GM18858 (cell line): ENCODE measurements at regions not wholly inside any gene's neighbourhood (a gene's known extent, or its start where the extent isn't known, plus 50 kb on each side); places are given as distances from the start of the nearest gene placed in this dataset.
"Not testable (repeated sequence)": the region's sequence is repeated elsewhere in the genome, so short reads cannot be mapped to it uniquely, and the experiment has no call there.

ENCODE experiments used
- ATAC-seq: cut with Tn5 transposase; IDR thresholded peaks from one replicate; pipeline ENCODE4 v1.9.1; 2021; ENCODE audit not compliant: unreplicated experiment

DNA sequence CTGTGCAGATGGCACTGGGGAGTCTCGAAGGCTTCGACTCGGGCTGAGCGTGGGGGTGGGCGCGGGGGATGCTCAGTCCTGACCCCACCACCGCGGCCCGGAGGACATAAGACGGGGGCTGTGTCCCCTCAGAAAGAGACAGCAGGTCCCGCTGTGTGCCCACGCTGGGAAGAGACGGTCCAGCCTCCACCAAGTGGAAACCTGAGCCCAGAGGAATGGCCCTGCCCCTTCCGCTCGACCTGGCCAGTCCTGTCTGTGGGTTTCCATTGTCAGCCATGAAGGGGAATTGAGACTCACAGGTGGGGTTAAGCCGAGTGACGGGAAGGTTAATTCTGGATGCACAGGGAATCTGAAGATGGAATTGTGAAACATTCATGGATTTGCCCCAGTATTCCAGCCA, 442.7 kb downstream of the PREX1 start:
- no peak for ATAC-seq

DNA sequence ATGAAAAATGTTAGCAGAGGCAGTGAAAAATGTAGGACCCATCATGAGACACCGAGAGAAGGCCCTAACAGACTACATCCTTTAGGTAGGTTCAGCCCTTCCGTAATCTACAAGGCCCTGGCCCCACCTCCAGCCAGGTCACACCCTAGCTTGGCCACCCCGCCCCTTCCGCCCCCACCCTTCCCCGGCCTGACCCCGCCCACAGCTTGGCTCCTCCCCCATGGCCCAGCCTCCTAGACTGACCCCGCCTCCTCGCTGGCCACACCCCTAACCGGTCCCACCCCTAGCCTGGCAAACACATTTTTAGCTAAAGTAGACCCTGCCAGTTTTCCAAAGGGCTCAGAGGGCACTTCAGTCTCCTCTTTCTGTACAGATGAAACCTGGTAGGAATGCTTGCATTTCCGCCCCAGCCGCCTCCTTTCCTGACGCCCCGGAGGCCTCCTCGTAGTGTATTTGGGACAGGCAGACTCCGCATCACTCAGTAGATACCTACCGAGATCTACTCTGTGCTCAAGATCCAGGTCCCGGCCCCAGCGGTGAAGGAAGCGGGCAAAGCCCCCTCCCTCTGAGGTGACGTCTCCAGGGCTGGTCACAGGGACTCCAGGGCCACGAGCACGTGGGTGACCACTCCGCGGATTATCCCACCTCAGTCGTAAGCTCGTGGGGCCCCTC, 443.5 kb downstream of the PREX1 start:
- no peak for ATAC-seq

DNA sequence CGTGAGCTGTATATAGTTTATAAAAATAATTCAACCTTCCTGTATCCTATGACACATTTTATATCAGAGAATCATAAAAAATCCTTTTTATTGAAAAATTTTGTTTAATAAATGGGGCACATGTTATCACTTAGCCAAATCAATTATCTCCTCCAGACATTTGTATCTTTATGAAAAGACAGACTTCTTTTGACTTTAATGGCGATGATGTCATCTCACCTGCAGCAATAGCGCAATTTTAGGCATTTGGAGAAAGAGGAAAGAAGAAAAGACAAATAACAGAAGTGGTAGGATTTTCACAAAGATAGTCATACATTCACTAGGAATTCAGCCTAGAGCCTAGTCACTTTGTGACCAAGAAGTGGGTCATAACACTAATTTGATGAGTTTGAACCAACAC, 444.5 kb downstream of the PREX1 start:
- no peak for ATAC-seq

DNA sequence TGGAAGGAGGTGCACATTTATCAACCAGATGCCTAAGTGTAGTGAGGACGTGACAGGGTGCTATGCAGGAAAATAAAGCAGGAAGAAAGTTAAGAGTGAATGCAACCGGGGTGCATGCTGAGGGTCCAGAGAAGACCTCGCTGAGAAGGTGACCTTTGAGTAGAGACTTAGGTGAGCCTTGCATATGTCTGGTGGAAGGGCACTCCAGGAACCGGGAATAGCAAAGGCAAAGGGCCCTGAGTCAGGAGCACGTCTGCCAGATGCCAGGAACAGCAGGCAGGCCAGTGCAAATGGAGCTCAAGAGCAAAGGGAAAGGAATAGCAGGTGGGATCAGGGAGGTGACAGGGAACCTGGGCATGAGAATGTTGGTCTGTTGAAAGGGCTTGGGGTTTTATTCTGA, 445.5 kb downstream of the PREX1 start:
- no peak for ATAC-seq

DNA sequence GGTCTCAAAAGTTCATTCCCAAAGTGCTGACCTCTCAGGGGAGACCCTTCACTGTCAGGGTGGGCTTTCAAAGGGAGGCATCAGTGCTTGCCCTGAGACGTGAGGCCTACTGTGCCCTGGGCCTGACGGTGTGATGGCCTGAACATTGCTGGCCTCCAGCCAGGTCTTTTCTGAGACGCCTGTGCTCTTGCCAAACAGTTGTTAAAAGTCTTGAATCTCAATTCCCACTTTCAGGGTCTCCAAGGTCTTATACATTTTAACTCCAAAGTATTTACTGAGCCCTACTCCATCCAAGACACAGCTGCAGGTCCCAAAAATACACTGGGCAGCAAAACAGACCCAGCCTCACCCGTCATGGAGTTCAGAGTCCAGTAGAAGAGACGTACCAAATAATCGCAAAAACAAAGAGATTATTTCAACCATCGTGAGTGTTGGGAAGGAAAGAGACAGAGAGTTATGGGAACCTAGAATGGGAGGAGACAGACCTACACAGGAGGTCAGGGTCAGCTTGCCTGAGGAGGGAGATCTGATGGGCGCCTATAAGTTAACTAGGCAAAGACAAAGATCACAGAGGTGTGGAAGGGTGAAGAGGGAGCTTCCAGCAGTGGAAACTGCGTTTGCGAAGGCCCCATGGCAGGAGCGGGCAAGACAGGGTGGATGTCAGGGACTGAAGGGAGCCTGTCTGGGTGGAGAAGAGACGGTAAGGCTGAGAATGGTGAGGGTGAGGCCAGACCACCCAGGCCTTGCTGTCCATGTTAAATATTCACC, 446.3 kb downstream of the PREX1 start:
- no peak for ATAC-seq

DNA sequence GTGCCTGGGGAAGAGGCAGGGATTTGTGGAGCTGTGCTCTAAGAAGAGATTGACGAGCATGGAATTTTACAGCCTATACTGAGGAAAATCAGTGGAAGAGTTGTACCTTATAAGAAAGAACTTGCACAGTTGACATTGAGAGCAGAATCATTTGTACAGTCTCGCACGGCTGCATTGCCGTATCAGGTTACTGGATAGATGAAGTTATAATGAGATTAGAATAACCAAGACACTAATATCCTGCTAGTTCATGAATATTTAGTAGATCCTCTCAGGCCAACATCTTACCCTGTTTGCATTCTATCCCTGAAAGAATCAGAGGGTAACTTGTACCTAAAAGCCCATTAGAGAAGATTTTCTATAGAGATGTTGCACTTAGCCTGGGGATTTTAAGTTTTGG, 447.1 kb downstream of the PREX1 start:
- ATAC-seq, result no peak

DNA sequence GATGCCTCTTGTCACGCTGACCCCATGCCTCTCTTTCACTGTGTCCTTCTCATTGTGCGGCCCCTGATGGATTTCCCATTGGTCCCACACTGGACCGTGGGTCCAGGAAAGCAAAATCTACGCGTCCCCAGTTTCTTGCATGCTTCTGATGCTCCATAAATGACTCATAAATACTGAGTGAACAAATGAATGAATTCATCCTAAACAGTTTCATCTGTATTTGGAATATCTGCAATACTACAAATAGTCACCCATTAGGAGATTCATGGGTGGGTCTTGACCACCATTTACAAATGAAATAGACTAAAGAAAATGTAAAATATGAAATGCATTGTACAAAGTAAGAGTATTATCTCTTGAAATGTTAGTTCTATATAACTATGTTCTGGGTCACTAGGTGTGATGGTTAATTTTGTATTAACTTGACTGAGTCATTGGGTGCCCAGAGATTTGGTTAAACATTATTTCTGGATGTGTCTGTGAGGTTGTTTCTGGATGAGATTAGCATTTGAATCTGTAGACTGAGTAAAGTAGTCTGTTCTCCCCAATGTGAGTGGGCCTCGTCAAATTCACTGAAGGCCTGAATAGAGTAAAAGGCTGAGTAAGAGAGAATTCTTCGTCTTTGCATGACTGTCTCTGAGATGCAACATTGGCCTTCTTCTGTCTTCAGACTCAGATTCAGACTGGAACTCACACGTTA, 448.7 kb downstream of the PREX1 start:
- ATAC-seq, result no peak

DNA sequence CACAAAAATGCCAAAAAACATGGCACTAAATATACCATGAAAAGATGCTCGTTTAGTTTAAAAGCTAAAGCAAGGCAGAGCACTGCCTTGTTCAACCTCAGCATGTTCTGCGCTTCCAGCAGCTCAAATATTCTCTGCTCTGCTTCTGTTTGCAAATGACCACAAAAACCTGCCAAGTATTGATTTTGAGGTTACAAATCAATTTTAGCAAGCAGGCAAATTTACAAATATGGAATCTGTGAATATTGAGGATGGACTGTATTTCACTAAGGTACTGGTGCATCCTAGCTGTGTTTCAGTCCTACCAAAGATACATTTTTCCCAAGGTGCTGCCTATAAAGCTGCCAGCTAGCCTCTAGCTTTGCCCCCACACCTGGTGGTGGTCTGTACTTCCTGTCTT, 449.9 kb downstream of the PREX1 start:
- ATAC-seq, result no peak

DNA sequence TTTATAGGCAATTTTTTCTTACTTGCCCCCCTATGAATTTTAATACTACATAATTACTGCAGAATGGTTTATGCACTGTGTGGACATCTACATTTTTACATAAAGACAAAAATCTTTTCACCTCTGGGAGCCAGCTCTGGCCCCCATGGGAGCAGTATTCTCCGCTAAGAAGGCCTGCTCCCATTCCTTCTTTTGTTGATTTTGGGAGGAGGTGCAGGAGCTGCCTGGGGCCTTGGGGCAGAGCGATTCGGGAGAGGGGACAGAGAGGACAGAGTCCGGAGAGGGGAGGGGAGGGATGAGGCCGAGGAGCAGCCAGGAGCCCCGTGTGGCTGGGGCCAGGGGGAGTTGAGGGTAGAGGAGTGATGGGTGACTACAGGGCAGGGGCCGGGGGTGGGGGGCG, 452.0 kb downstream of the PREX1 start:
- no peak for ATAC-seq

DNA sequence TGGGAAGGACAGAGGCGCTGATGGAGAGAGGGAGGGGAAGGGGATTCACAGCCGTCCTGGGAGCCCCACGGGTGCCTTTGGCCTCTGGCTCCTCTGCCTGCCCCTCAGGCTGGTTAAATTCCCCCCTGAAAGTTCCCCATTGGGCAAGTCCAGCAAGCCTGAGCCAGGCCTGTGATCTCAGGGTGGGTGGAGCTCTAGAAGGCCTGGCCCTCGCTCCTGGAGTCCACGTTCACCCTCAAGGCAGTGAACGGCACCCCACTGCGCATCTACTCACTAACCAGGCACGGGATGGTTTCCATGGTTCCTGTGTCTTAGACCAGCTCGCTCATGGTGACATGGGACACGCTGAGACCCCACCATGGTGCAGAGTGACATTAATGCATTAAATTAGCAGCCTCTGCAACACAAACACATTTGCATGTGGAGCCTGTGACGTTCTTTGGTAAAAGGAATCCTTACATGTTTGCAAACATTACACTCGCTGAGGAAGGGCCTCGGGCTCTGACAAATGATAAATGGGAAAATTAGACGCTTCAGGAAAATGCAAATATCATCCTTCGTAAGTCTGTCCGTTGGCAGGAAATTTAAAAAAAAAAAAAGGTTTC, 452.7 kb downstream of the PREX1 start:
- ATAC-seq, result no peak

DNA sequence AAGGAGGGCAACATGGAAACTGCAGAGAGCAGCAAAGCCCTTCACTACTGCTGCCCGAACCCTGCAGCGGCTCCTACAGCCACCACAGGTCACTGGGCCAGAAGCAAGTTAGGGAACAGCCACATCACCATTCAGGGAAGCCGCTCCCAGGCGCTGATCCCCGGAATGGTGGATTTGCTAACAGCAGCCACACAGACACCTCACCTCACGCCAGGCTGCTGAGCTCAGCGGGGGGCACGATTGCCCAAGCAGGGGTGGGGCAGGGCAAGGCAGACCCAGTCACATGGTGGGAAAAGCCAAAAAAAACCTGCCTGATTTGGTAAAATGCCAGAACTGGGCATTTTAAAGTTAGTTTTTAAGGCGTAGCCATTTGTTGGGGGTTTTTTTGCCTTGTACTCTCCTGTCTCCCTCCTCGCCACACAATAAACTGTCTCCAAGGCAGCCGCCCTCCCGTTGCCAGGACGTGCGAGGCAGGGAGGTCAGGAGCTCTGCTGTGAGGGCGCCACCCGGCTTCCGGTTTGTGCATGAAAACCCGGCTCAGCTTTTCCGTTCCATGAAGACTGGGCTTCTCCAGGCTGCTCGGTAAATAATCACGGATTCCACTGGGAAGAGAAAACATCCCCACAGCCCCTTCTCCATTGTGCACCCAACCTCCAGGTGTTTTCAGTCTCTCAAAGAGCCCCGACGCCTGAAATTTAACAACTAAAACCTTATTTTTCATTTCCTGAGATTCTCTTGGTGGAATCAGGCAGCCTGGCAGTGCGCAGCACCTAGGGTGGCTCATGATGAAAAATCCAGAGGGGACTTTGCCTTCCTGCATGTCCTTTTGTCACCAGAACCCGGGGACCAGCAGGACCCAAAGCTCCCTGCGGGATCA, 453.5 kb downstream of the PREX1 start:
- not testable (repeated sequence) for ATAC-seq

DNA sequence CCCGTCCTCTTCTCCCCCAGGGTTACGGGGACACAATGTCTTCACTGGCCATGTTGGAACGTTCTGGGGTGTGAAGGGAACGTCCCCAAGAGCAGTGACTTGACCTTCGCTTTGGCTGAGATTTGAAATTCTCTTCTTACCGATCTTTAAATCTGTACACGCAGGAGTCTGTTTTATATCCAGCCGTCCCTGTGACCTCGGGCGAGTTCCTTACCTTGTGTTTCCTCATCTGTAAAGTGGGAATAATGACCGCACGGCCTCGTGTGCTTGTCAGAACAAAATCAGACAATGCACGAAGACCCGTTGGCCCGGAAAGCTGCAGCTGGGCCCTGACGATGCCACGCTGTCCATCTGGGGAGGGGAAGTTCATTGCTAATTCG, 454.3 kb downstream of the PREX1 start:
- ATAC-seq, result no peak

DNA sequence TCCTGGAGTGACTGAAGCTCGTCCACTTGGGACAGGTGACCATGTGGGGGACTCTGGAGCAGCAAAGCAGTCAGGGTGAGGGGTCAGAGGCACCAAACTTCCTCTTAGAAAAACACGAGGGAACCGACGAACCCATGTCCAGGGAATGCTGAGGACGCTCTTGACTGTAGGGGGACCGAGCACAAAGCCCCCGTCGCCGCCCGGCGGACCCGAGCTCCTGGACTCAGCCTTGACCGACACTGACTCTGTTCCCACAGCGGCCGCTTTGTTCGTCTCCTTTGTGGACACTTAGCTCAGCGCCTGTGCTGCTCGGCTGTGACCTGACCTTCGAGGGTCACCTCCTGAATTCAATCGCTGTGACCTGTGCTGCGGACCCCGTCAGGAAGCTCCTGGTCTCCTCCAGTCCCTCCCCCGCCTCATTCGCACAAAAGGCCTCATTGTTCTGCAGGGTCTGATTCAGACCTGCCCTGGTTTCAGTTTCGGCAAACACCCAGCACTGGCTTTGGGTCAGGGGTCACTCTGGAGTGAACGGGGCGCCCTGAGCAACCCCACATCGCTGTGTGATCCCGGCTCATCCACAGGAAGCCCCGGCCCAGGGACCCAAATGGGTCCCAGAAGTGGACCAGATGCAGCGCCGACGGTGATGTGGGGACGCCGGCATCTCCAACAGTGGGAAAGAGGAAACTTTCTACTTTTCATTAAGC, 454.8 kb downstream of the PREX1 start:
- ATAC-seq, result not testable (repeated sequence)

DNA sequence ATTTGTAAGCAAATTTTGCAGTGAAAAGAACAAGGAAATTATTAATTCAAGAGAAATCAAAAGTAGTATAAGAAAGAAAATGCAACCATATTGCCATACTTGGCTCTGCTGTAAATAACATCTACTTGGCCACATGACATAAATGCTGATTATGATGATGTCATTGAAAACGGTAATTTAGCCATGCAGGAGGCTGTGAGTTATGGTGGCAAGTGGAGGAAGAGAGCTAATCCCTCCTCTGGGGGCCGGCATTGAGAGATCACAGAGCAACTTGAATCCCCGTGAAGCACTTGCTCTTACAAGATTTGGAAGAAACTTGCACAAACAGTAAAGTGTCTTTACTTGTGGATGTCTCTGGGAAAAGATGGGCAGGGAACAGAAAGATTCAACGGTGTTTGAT, 456.6 kb downstream of the PREX1 start:
- no peak for ATAC-seq

DNA sequence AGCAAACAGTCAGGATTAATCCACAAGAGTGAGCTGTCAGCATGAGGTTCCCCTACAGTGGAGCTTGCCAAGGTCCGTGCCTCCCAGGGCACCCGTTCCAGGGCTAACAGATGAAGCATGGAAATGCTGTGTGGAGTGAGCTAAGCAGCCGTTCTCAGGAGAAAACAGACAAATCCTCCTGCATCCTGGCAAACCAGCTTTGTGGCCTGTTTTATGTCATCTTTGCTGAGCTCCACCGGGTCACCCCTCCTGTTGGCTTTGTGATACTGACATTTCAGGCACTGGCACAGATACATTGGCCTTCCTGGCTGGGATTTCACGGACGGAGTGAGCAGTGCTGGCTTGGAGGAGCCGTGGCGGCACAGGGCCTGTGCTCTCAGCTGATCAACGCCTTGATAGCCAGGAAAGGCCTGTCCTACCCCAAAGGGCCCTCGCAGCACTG, 459.2 kb downstream of the PREX1 start:
- not testable (repeated sequence) for ATAC-seq

DNA sequence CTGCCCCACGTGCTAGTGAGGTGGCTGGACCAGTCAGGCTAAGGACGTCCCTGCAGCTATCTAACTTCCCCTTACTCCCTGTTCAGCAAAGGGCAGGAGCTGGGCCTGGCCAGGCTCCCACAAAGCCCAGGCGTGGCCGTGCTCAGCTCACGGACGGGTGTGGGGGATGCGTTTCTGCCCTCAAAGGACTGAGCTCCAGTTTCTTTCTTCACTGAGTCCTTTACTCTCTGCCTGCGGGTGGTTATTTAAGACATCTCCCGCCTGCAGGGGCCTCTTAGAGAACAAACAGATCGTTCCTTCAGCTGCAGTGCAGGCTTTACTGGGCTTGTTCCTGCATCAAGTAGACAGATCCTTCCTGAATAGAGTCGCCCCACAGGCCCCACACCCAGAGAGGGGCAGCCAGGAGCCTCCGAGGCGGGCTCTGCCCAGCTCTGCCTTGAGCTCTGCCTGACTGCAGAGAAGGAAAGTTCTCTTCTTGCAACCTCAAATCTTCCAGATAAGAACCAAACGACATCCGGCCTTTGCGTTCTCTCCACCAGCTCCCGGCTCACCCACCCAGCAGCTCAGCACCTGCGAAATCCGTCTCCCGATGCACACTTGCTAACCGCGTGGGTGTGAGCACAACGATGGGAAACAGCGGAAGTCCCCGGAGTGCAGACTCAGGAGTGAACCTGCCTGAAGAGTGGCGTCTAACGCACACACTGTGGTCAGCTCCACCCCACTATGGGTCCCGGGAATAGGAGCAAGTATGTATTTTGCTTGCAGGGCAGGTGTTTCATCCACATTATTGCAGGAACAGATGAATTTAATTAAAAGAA, 460.0 kb downstream of the PREX1 start:
- ATAC-seq, result not testable (repeated sequence)

DNA sequence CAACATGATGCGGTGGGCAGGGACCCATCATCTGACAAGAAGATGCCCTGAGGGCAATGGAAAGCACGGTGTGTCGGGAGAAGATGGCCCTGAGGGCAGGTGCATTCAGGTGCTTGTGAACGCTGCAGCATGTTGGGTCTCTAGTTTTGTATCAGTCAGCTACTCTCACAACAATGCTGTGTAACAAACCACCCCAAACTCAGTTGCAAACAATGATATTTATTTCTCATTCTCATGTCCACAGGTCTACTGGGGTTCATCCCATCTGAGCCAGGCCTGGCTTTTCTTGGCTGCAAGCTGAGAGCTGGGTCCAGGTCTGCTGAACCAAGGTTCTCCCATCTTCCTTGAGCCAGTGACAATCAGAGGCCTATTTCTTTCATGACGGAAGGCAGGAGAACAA, 461.6 kb downstream of the PREX1 start:
- ATAC-seq, result no peak

DNA sequence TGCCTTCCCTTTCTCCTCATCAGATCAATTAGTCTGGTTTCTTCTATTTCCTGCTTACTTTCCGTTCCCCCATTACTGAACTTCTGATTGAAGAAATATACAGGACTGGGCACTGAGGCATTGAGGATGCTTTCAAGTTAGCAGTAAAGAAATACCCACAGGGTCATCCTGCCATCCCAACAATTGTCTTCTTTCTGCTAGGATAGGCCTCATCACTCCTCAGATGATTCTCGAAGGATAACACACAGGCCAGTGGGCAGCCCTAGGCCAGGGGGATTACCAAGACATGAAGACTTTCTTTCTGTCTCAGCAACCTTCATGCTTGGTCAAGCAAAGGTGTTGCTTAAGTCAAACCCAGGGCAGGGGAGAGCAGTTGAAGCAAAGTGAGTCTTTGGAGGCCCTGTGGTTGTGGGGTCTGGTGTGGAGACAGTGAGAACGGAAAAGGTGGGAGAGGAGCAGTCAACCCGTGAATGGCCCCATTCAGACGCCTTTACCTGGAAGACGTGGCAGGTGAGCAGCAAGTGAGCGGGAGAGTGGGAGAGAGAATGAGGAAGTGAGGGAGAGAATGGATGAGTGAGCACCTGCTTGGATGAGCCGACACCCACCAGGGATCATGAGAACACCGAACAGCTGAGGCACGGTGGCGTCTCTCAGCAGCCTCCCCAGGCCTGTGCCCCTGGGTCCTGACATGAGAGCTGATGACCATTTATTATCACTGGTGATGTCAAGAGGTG, 462.9 kb downstream of the PREX1 start:
- ATAC-seq, result no peak

DNA sequence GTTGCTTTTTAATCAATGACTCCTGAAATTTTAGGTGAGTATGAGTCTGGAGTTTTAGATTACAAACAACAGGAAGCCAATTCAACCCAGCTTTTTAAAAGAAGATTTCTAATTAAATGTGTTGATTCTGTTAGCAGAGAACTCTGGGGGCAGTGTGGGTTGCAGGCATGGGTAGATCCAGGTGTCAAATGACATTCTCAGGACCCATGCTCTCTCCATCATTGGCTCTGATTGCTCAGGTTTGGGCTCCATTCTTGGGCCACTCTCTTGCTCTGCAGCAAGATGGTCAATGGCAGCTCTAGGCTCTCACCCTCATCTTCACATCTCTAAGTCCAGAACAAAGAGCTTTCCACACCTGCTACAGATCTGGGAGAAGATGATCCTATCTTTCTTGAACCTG, 463.7 kb downstream of the PREX1 start:
- ATAC-seq, result no peak
